Omental fat pad (tissue), 3 donors: ENCODE measurements at regions not wholly inside any gene's neighbourhood (a gene's known extent, or its start where the extent isn't known, plus 50 kb on each side); places are given as distances from the start of the nearest gene placed in this dataset.

Experiments used
- ATAC-seq: fragments of 150-250 bp; one replicate; pipeline ENCODE4 v1.9.1; 2016; ENCODE audit warnings: mild to moderate bottlenecking, moderate library complexity; ENCODE audit not compliant: low FRiP score
- DNase-seq: peaks from one replicate; pipeline ENCODE4 v3.0.0-alpha.2; 2019; ENCODE audit warnings: low spot score
- CTCF ChIP-seq, 3 donors: fragments of 450-650 bp; IDR thresholded peaks; one replicate each; pipeline ENCODE4 v1.5.1; 2016 to 2017; ENCODE audit warnings: antibody characterized with exemption in 3 of 3, mild to moderate bottlenecking in 3 of 3, moderate library complexity in 2 of 3

- DNase-seq (no peak), ATAC-seq (no peak)
- TF ChIP-seq CTCF (IDR thresholded peaks at IDR 0.05), result no peak
Observed at GRCh38 chr15:97759363-97759762, 201.1 kb upstream of the ARRDC4 start.

GRCh38 chr15:97761110-97761509 is 199.4 kb upstream of the ARRDC4 start:
- DNase-seq, result no peak
- no peak for TF ChIP-seq CTCF (IDR thresholded peaks at IDR 0.05)
- no peak for ATAC-seq

- TF ChIP-seq CTCF (IDR thresholded peaks at IDR 0.05), result no peak
- no peak for ATAC-seq
- DNase-seq, result no peak
Observed at GRCh38 chr15:97783240-97783639, 177.3 kb upstream of the ARRDC4 start.

GRCh38 chr15:97786741-97787140 is 173.8 kb upstream of the ARRDC4 start:
- no peak for TF ChIP-seq CTCF (IDR thresholded peaks at IDR 0.05)
- no peak for ATAC-seq
- DNase-seq, result no peak

- ATAC-seq (no peak), DNase-seq (no peak)
- no peak for TF ChIP-seq CTCF (IDR thresholded peaks at IDR 0.05)
Observed at GRCh38 chr15:97790180-97790579, 170.3 kb upstream of the ARRDC4 start.

- no peak for TF ChIP-seq CTCF (IDR thresholded peaks at IDR 0.05)
- ATAC-seq (no peak), DNase-seq (no peak)
Observed at GRCh38 chr15:97791824-97792792, 168.4 kb upstream of the ARRDC4 start.

- ATAC-seq, result no peak
- no peak for DNase-seq
Observed at GRCh38 chr15:97804950-97805349, 155.6 kb upstream of the ARRDC4 start.

More at GRCh38 chr15:97804950-97805349, 155.6 kb upstream of the ARRDC4 start:
- no peak for TF ChIP-seq CTCF (IDR thresholded peaks at IDR 0.05)
